ENCODE measurements at regions not wholly inside any gene's neighbourhood (a gene's known extent, or its start where the extent isn't known, plus 50 kb on each side); places are given as distances from the start of the nearest gene placed in this dataset.
"Not testable (repeated sequence)": the region's sequence is repeated elsewhere in the genome, so short reads cannot be mapped to it uniquely, and the experiment has no call there.

DNA sequence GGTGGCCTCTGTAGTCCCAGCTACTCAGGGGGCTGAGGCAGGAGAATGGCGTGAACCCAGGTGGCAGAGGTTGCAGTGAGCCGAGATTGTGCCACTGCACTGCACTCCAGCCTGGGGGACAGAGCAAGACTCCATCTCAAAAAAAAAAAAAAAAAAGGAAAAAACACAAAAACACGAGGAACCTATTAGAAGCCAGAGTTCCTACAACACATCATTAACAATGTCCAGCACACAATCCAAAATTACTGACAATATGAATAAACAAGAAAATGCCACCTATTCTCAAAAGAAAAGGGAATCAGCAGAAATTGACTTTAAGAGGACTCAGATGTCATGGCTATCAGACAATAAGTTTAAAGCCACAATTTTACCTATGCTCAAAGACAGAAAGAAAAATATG, 57.3 kb upstream of the HS3ST3A1 start:
- WGBS, 2 donors: 88% methylated on average over 3 of the region's 3 CpGs
- not testable (repeated sequence) for H3K4me3 ChIP-seq; H3K36me3 ChIP-seq; DNase-seq; ATAC-seq (ENCODE audit: low FRiP score in 2 of 2); H3K4me1 ChIP-seq; H3K27ac ChIP-seq; H3K27me3 ChIP-seq; H3K9me3 ChIP-seq

- no peaks in the 10 kb centered on the region for H3K4me1 ChIP-seq
- no peaks in the 10 kb centered on the region for H3K27me3 ChIP-seq
- ATAC-seq (ENCODE audit: low FRiP score in 2 of 2) (no peak), DNase-seq (peak in 1 of 2 donors; percentile 60)
- peaks cover 0 to 8% (median 2%) of the 10 kb centered on the region in 4 donors for H3K9me3 ChIP-seq
- no peaks in the 10 kb centered on the region for H3K36me3 ChIP-seq
- no peak overlapping the region for H3K4me3 ChIP-seq
- no peak overlapping the region for H3K27ac ChIP-seq
- 88 to 91% methylated on average over 21 of the region's 21 CpGs for WGBS, 2 donors
- TF ChIP-seq POLR2AphosphoS5 (IDR thresholded peaks at IDR 0.05) (no peak), EP300 (IDR thresholded peaks at IDR 0.05) (no peak), POLR2A (IDR thresholded peaks at IDR 0.05) (no peak), CTCF (IDR thresholded peaks at IDR 0.05) (no peak)
These were observed 64.3 kb upstream of the HS3ST3A1 start for GRCh38 chr17:13665872-13666635.

GRCh38 chr17:13671341-13671740, 69.6 kb upstream of the HS3ST3A1 start:
- TF ChIP-seq EP300 (IDR thresholded peaks at IDR 0.05): no peak
- TF ChIP-seq CTCF (IDR thresholded peaks at IDR 0.05): no peak
- TF ChIP-seq POLR2AphosphoS5 (IDR thresholded peaks at IDR 0.05): no peak
- no peak for TF ChIP-seq POLR2A (IDR thresholded peaks at IDR 0.05)
- no peak overlapping the region for H3K4me3 ChIP-seq
- H3K36me3 ChIP-seq: no peaks in the 10 kb centered on the region
- ATAC-seq (ENCODE audit: low FRiP score in 2 of 2) (no peak), DNase-seq (no peak)
- H3K27ac ChIP-seq: no peak overlapping the region
- peaks cover 0 to 8% (median 2%) of the 10 kb centered on the region in 4 donors for H3K9me3 ChIP-seq
- no peaks in the 10 kb centered on the region for H3K4me1 ChIP-seq
- 55 to 67% methylated on average over 3 of the region's 3 CpGs for whole genome bisulfite sequencing, 2 donors
- no peaks in the 10 kb centered on the region for H3K27me3 ChIP-seq

DNA sequence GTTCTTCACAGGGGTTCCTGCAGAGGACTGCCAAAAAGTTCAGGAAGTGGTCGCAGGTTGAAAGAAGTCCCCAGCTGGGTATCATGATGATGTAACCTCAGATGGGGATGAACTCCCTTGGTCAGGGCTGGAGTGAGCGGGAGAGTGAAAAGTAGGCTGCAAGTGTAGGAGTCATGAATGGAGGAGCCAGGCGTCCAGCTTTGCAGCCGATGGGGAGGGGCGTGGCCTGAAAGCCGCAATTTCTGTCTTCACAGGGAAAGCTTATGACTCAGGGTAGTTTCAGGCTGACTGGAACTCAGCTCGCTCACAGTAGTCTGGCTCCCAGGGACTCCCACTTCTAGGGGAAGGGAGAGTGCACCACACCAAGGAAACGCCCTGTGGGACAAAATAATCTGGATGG, 70.0 kb upstream of the HS3ST3A1 start:
- TF ChIP-seq EP300 (IDR thresholded peaks at IDR 0.05) (no peak), POLR2A (IDR thresholded peaks at IDR 0.05) (no peak), POLR2AphosphoS5 (IDR thresholded peaks at IDR 0.05) (no peak), CTCF (IDR thresholded peaks at IDR 0.05) (no peak)
- Histone ChIP-seq H3K9me3 (peaks cover 0 to 8% (median 2%) of the 10 kb centered on the region in 4 donors), H3K27me3 (no peaks in the 10 kb centered on the region), H3K4me3 (no peak overlapping the region), H3K4me1 (no peaks in the 10 kb centered on the region), H3K36me3 (no peaks in the 10 kb centered on the region), H3K27ac (no peak overlapping the region)
- DNase-seq (peak in 1 of 2 donors; percentile 28), ATAC-seq (ENCODE audit: low FRiP score in 2 of 2) (peak in 1 of 2 donors; percentile 22)
- 80 to 82% methylated on average over 8 of the region's 8 CpGs for WGBS, 2 donors

- Histone ChIP-seq H3K36me3 (no peaks in the 10 kb centered on the region), H3K27ac (no peak overlapping the region), H3K9me3 (no peaks in the 10 kb centered on the region), H3K4me1 (no peaks in the 10 kb centered on the region), H3K4me3 (no peak overlapping the region), H3K27me3 (no peaks in the 10 kb centered on the region)
- TF ChIP-seq EP300 (IDR thresholded peaks at IDR 0.05) (no peak), CTCF (IDR thresholded peaks at IDR 0.05) (no peak), POLR2A (IDR thresholded peaks at IDR 0.05) (no peak), POLR2AphosphoS5 (IDR thresholded peaks at IDR 0.05) (no peak)
- ATAC-seq (ENCODE audit: low FRiP score in 2 of 2): no peak
- no peak for DNase-seq
These were observed 76.6 kb upstream of the HS3ST3A1 start for GRCh38 chr17:13678361-13678760.
